SU-DHL-6 (cell line): ENCODE measurements at regions not wholly inside any gene's neighbourhood (a gene's known extent, or its start where the extent isn't known, plus 50 kb on each side); places are given as distances from the start of the nearest gene placed in this dataset.

Experiments
- EZH2phosphoT487 ChIP-seq: fragments of 200-600 bp; sonication (generic), shearing (Covaris generic); conservative IDR thresholded peaks from 2 replicates; pipeline ENCODE4 v1.6.1; 2018; ENCODE audit warnings: mild to moderate bottlenecking, antibody characterized with exemption, low read length, moderate library complexity, mixed read lengths
- TF ChIP-seq, protein P1 (sequence below): fragments of 200-600 bp; sonication (generic); IDR thresholded peaks from one replicate; pipeline ENCODE4 v1.5.1; 2017; ENCODE audit warnings: antibody characterized with exemption, mild to moderate bottlenecking, low read length, moderate library complexity; ENCODE audit not compliant: insufficient read depth, poor library complexity, severe bottlenecking

DNA sequence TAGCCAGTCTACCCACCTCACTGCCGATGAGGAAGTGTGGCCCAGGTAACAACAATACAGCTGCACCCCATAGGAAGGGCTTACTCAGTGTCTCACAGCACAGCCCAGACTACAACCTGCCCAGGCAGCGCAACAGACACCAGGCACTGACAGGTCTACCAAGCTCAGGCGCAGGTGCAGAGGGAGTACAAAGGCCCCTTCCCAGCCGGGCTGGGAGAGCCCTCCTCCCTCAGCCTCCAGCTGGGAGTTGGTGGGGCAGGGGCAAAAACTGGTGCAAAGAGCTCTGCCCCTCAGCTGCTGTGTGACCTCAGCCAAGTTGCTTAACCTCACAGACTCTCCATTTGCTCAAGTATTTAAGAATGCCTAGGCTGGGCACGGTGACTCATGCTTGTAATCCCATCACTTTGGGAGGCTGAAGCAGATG, 112.6 kb upstream of the LHX1 start:
- TF ChIP-seq, protein P1, sequence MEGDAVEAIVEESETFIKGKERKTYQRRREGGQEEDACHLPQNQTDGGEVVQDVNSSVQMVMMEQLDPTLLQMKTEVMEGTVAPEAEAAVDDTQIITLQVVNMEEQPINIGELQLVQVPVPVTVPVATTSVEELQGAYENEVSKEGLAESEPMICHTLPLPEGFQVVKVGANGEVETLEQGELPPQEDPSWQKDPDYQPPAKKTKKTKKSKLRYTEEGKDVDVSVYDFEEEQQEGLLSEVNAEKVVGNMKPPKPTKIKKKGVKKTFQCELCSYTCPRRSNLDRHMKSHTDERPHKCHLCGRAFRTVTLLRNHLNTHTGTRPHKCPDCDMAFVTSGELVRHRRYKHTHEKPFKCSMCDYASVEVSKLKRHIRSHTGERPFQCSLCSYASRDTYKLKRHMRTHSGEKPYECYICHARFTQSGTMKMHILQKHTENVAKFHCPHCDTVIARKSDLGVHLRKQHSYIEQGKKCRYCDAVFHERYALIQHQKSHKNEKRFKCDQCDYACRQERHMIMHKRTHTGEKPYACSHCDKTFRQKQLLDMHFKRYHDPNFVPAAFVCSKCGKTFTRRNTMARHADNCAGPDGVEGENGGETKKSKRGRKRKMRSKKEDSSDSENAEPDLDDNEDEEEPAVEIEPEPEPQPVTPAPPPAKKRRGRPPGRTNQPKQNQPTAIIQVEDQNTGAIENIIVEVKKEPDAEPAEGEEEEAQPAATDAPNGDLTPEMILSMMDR = no peak
- no peak for TF ChIP-seq EZH2phosphoT487
